Fibroblast of lung (primary cell): ENCODE measurements at regions not wholly inside any gene's neighbourhood (a gene's known extent, or its start where the extent isn't known, plus 50 kb on each side); places are given as distances from the start of the nearest gene placed in this dataset.
"Not testable (repeated sequence)": the region's sequence is repeated elsewhere in the genome, so short reads cannot be mapped to it uniquely, and the experiment has no call there.

Experiments
- CTCF ChIP-seq, 2 donors: IDR thresholded peaks in 1 of 2; conservative IDR thresholded peaks in 1 of 2; 1 replicate in 1 of 2; 2 replicates in 1 of 2; pipeline ENCODE4 v1.5.1; 2011 to 2012; ENCODE audit warnings: low read length in 2 of 2, control low read depth in 1 of 2, inconsistent platforms in 1 of 2, low read depth in 1 of 2, mild to moderate bottlenecking in 1 of 2
- EZH2 ChIP-seq: IDR thresholded peaks from 2 replicates; pipeline ENCODE4 v1.5.1; 2012; ENCODE audit warnings: low read length, control low read depth, mild to moderate bottlenecking; ENCODE audit errors: missing control alignments

DNA sequence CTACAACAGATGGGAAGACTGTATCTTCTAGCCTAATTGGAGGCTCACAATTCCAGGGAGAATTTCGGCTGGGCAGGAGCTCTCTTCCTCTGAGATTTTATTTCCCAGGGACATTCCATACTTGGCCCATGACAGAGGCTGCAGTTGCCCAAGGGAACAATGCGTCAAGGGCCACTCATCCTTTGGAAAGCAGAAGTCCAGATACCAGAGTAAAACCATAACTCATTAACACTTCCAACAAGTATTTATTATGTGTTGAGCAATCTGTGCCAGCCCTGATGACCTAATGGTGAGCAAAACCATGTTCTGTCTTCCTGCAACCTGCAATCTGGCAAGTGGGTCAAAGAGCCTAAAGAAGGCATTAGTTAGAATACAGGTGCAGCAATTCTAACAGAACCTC is 191.2 kb upstream of the IRF2BP2 start:
- TF ChIP-seq CTCF (conservative IDR thresholded peaks at IDR 0.05 in 1 of 2, IDR thresholded peaks at IDR 0.05 in 1 of 2; ENCODE audit: low read depth in 1 of 2, low read length in 2 of 2); EZH2: not testable (repeated sequence)
